GM18858 (cell line): ENCODE measurements at regions not wholly inside any gene's neighbourhood (a gene's known extent, or its start where the extent isn't known, plus 50 kb on each side); places are given as distances from the start of the nearest gene placed in this dataset.

Experiments
- ATAC-seq: cut with Tn5 transposase; IDR thresholded peaks from one replicate; pipeline ENCODE4 v1.9.1; 2021; ENCODE audit not compliant: unreplicated experiment

DNA sequence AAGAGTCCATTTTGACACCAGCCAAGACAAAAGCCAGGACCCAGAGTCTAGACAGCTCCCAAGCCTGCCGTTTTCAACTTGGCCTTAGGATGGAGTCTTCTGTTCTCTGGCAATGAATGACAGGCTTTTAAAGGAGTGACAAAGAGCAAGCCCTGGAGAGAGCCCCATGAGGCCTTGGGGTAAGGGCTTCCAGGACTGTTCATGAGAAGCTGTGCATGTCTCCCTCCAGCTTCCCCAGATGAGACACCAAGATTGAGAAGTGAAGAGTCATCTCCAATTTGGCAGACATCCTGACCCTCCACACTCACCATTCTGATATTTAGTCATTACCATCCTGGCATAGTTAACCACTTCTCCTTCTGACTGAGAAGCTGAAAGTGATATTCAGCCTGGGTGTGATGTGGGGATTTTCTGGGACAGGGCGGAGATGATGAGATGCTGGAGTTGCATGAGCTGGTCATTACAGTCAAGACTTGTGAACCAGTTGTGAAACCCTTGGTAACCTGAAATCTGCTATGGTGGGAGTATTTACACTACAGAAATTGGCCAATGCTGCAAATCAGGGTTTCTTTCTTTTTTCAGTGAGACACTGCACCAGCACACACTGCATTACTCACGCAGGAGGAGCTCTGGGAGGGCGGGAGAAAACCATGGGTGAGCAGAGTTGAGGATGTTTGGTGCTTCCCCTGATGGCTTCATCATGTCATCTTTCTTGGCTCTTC is 77.8 kb downstream of the VCPKMT start:
- ATAC-seq = peak; percentile 87

DNA sequence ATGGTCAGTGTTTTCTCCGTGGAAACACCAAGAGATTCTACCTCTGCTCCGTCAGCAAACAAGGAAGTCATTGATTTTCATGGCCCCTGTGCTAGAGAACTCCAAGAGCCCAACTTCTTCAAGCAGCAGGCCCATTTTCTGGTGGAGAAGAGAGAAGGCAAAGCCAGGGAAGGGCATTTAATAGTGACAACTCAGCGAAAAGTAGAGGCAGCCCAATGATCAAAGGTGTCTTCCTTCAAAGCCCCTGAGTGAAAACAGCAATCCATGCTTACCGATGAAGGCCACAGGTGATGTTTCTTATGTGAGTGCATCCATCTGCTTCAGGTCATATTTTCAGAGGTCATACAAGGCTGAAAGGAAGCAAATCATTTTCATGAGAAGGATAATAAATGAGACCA is 77.3 kb downstream of the VCPKMT start:
- no peak for ATAC-seq

DNA sequence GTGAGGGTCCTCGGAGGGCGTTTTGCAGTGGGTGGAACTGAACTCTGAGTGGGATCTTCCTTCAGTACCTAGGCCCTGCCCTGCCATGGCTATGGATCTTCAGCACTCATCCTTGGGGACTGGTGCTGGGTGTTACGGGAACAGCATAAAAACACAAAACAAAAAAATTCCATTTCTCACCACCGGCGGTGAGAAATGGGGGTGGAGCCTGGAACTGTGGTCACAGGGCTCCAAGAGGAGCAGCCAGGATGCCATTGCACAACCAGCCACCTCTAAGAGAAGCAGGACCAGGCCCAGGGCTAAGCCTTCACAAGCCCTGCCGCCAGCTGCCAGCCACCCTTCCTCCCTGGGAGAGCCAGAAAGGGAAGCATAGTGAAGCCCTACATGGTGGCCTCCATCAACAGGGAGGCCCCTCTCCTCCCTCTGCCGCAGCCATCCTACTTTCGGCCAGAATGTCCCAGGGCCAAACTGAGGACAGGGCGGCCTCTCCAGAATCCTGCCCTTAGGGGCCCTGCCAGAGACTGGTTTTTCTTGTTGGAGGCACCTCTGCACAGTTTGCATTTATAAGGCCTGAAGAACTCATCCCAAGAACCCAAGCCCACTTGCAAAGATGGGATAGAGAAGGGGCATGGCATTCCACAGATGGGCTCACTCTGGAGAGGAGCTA is 76.5 kb downstream of the VCPKMT start:
- ATAC-seq = no peak

DNA sequence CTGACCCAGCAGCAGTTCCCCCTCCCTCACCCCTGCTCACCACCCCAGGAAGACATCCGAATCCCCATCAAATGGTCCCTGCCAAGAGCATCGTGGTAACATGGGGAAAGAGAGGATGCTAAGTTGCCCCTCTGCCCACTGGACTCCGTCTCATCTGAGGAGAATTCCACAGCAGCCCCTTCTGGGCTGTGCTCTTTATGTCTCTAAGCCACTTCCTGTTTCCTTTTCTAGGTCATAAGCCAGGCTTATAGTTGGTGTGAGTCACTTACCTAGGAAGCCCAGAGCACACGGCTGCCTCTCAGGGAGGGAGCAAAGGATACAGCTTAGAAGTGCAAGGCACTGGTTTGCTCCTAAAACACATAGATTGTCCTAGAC is 76.0 kb downstream of the VCPKMT start:
- ATAC-seq = no peak

DNA sequence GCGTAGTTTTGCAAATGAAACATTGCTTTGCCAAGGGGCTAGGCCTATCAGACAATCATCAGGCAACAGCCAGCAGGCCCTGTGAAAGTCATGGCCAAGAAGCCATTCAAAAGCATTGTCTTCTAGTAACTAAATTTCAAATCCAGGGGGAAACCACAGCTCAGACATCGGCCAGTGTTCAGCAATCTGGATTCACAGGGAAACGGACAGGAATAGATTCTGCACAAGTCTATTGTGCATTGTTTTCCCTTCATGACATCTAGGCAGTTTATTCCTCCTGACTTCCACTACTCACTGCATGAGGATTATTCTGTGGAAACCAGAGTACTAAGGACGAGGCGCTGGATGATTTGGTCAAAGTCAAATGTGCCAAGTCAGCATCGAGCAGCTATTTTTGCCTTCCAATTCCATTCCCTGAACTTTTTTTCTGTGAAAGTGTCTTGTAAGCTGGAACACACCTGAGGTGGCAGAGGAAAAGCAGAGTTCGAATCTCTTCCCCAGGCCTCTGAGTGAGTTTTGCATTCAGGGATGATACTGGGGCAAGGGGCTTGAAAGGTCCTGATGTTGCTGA is 75.4 kb downstream of the VCPKMT start:
- ATAC-seq = no peak

DNA sequence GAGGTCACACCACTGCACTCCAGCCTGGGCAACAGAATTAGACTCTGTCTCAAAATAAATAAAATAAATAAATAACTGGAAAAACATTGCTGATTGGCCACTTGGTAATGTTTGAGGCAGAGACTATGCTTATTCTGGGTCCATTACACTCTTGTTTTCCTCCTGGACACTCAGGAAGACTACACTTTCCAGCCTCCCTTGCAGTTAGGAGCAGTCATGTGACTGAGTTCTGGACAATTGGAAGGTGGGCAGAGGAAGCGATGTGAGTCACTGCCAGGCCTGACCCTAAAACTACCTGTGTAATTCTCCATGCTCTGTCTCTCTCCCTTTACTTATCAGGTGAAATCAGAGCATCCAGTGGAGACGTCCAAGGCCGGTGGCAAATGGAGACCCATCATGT is 74.4 kb downstream of the VCPKMT start:
- no peak for ATAC-seq

DNA sequence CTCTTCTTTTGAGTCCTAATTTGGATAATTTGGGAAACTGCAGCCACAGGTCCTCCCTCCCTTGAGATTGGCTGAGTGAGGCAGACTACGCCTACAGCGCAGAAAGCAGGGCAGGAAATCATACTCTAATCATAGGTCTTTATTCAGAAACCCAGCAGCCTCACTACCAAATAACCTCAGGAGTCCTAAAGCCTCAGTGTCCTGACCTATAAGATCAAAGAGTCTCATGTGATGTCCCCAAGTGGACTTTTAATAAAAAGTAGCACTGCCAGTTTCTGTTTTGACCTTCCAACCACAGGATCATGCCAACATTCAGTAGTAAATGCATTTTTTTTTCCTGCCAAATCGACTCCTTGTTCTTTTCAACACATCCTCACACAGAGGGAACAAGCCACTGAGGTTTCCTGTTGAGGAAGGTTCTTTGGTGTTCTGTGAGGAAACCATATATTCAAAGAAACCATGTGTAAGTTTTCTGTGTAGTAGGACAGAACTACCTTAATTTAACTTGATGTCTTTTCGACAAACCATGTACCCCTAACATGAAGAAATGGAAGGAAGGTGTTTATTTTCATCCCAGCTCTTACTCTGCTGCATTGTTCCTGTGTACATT is 72.2 kb downstream of the VCPKMT start:
- no peak for ATAC-seq

DNA sequence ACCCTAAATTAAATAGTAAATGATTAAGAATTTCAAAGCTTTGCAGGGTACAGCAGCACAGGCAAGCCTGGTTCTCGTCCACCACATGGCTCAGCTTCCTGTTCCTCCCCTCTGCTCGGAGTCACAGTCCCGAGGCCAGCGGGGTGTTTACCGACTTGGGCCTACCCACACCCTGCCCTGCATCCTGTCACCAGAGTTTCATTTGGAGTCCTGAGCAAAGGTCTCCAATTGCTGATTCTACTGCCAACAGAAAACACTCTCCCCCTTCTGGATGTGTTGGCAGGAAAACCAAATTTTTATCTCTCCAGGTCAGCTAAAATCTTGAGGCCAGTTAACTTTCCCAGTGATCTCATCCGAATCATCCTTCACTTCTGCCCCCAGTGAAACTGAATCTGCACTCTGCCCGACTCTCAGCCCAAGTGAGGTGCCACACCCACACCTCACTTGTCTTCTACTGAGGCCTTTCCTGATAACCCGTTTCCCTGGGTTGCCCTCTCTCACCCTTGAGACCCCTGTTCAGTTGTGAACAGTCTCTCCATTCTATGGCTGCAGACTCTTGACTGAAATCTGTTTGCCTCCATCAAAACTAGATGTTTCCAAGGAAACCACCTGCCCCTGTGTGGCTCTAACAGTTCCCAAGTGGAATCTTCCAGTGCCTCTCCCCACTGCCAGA is 71.2 kb downstream of the VCPKMT start:
- peak; percentile 59 for ATAC-seq

DNA sequence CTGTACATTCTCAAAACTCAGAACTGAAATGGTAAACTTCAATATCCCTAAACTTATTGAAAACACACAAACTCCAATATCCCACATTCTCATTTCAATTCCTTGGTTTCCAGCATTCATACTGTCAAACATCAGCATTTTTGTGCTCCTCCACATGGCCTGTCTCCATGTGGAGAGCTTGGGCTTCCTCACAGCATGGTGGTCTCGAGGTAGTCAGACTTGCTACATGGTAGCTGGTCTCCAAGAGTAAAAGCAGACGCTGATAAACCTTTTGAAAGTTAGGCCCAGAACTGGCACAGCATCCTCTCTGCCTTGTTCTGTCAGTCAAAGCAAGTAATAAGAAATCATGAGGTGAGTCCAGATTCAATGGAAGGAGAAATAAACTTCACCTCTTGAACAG is 70.5 kb downstream of the VCPKMT start:
- ATAC-seq = no peak

DNA sequence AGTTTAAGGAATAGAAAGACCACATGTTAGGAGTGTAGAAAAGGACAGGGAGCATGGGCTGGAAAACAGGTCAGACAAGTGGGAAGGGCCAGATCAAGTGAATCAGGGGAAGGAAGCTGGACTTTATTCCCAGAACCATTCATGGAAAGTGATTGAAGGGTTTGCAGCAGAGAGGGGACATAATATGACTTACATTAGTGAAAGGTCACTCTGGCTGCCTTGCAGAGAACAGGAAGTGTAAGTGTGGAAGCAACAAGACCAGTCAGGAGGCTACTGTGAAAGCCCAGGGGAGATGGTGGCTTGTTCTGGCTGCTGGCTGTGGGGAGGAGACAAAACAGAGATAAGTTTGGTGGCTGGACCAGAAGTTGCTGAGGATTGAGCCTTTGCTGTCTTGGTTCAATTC is 69.1 kb downstream of the VCPKMT start:
- peak; percentile 57 for ATAC-seq

DNA sequence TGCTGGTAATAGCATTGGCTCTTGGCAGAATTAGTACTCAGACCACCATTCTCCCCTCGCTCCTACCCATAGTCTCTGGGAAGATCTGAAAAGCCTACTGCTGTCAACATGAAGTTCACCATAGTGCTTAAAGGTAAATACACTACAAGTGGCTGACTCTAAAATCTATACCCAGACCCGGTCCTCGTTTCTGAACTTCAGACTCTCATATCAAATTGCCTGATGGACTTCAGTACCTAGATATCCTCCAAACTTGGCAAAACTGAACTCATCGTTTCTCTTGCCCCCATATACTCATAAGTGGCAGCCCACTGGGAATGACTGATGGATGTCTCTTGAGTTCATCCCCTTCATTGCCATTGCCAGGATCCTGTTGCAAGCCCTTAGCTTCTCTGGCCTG is 67.3 kb downstream of the VCPKMT start:
- ATAC-seq = no peak

DNA sequence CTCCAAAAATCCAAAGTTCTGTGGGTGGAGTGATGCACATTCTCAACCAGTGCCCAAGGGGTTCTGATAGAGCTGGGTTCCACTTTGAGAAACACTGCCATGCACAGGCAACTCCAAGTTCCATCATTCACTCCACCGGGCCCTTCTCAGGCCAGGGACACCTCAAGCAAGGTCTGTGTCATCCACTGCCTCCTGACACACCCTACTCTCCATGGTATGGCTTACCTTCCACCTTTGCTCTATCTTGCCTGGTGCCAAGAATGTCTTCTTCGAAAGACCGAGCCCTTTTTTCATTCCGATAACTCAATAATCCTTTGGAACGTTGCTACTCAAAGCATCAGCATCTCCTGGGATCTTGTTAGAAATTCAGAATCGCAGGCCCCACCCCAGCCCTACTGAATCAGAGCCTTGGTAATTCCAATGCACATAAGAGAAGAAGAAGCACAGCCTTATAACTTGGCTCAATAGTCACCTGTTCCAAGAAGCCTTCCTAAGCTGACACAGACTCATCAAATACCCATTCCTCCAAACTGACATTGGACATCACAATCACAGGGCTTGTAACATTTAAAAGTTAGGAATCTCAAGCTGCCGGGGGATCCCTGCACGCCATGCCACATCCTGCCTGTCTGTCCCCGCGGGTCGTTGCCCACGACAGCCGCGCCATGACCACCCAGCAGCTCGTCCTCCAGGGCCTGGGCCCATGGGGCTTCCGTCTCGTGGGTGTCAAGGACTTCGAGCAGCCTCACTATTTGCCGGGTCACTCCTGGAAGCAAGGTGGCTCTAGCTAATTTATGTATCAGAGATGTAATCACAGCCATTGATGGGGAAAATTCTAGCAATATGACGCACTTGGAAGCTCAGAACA is 66.4 kb downstream of the VCPKMT start:
- no peak for ATAC-seq

DNA sequence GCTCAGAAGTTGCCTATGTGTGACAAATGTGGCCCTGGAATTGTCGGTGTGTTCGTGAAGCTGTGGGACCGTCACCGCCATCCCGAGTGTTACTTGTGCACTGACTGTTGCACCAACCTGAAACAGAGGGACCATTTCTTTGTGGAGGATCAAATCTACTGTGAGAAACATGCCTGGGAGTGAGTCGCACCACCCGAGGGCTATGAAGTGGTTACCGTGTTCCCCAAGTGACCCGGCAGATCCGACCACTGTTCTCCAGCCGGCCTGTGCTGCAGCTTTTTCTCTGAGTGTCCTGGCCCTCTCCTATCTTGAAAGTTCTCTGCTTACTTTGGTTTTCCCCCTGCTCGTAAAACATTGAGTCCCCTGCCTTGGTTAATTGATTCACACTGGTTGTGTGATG is 65.3 kb downstream of the VCPKMT start:
- ATAC-seq = no peak

DNA sequence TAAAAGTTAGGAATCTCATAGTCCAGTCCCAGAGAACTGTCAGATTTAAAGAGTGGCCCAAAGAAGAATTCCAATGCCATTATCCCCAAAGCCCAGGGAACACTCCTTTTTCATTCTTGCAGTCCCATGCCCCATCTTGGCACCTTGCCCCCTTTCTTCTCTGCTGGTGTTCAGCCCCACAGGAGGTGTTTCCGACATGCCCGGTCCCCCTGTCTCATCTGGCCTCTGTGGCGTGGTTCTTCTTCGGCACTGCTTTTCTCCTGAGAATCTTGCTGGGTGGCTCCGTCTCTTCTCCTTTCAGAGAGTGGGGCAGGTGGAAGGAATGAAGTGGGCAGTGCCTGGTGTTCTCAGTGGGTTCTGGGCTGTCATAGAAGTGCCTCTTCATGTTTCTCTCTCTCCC is 64.7 kb downstream of the VCPKMT start:
- no peak for ATAC-seq

DNA sequence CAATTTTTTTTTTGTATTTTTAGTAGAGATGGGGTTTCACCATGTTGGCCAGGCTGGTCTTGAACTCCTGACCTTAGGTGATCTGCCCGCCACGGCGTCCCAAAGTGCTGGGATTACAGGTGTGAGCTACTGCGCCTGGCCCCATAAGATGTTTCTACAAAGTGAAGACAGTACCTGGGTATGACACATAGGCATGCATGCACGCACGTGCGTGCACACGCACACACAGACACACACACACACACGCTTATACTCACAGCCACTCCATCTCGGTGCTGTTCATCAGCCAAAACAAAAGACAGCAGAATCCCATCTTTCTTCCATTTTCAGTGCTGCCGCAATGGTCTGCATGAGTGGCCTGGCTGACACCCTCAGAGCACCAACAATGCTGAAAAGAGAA is 63.9 kb downstream of the VCPKMT start:
- no peak for ATAC-seq

DNA sequence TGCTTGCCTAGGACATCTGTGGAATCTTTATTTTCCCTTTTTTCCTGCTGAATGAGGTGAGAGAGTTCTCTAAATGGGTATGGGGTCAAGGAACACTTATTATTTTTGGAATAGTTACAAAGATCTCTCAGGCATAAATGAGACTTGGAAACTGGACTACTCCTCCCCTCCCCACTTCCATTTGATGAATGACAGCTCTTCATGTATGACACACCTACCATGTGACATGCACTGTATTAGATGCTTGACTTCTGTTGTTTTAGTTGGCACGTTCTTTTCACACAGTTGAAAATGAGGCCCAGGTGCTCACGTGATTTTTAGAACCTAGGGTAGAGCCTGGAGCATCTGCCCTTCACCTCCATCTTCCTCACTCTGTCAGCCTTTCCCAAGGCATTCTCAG is 62.4 kb downstream of the VCPKMT start:
- ATAC-seq = no peak

DNA sequence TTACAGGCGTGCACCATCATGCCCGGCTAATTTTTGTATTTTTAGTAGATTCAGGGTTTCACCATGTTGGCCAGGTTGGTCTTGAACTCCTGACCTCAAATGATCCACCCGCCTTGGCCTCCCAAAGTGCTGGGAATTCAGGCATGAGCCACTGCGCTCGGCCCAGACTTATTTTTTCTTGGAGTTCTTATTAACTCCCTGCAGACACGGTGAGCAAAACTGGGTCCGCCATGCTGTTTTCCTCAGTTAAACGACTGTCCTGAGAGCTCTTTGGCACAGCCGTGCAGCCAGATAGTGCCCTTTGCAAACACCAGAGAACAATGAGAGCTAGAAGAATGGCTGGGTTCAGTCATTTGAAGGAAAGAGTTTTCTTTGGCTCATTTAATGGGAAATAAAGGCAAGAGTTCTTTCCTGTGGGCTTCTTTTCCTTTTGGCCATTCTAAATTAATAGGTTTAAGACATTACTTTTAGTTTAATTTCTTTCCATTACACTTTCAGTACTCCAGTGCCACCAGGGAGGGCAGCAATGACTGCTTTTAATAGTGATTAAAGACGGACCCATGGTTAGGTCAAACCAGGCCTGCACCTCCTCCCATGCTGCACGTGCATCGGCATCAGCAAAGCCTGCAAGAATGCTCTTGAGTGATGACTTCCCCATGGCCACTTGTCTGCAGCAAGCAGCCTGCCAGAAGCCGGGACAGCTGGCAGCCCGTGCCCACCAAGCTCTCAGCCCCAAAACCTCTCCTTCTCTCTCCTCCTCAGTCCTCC is 60.7 kb downstream of the VCPKMT start:
- no peak for ATAC-seq

DNA sequence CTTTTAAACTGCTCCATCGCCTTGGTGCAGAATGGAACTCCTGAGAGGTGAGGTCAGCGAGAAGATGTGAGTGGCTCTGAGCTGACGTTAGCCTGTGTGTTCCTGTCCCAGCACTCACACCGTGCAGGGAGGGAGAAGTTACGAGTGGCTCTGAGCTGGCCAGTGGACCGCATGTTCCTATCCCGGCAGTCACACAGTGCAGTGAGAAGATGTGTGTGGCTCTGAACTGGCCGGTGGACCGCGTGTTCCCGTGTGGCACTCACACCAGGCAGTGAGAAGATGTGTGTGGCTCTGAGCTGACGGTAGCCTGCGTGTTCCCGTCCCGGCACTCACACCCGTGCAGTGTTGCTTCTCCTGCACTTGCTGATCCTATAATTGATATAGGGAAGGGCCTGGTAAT is 59.9 kb downstream of the VCPKMT start:
- no peak for ATAC-seq

DNA sequence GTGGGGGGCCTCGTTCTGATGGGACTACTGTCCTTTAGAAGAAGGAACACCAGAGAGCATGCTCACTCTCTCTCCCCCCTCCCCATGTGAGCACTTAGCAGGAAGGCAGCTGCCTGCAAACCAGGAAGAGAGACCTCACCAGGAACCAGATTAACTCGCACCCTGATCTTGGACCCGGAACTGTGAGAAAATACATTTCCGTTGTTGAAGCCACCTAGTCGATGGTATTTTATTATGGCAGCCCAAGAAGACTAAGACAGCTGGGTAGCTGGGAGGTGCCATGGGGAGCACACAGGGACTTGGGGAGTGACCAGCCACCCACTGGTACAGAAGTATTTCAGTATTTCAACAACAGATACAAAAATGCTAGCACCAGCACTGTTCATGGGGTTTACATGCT is 59.0 kb downstream of the VCPKMT start:
- no peak for ATAC-seq

DNA sequence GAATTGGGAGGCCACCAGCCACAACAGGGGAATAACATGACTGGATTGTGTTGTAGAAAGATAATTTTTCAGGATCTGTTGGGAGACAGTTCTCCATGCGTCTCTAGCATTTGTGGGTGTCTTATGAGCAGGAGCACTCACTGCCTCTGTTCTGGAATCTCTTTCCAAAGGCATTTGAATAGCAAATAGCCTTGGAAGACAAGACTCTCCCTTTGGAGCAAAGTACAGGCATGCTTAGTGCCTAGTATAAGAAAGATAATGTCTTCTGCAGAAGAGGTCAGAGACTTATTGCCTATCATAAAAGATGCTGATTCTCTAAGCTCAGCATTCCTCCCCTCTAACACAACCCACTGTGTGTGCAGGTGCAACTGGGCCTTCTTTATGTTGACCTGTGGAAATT is 58.3 kb downstream of the VCPKMT start:
- no peak for ATAC-seq
